BJ (cell line): ENCODE measurements at regions not wholly inside any gene's neighbourhood (a gene's known extent, or its start where the extent isn't known, plus 50 kb on each side); places are given as distances from the start of the nearest gene placed in this dataset.

Experiments
- CTCF ChIA-PET: fragments of 350-600 bp; formaldehyde crosslinking; extraction: SDS; loops from one replicate; lab custom pipeline; 2021; ENCODE audit warnings: antibody characterized with exemption, inconsistent platforms; lab: Yijun Ruan, JAX
- POLR2A ChIA-PET: fragments of 300-600 bp; sonication (Branson Sonifier 250); formaldehyde crosslinking; extraction: SDS; loops from one replicate; lab custom pipeline; 2021; ENCODE audit warnings: antibody characterized with exemption; lab: Charles Lee
- DNase-seq: peaks from one replicate; pipeline ENCODE4 v3.0.0-alpha.2; 2011; ENCODE audit warnings: low read depth
- H3K27me3 ChIP-seq: 2 replicates; pipeline ENCODE4 v1.6.0; 2011; ENCODE audit warnings: low read length; ENCODE audit not compliant: control insufficient read depth, insufficient read depth
- H3K36me3 ChIP-seq: 2 replicates; pipeline ENCODE4 v1.5.1; 2011; ENCODE audit warnings: low read length; ENCODE audit not compliant: control insufficient read depth, insufficient read depth
- H3K4me3 ChIP-seq: 2 replicates; pipeline ENCODE4 v1.5.1; 2011; ENCODE audit warnings: low read depth, mild to moderate bottlenecking, control low read depth, low read length
- CTCF ChIP-seq: IDR thresholded peaks from 2 replicates; pipeline ENCODE4 v1.5.1; 2011; ENCODE audit warnings: low read depth, mild to moderate bottlenecking, control low read depth, inconsistent platforms, low read length, moderate library complexity; ENCODE audit not compliant: insufficient read depth

- POLR2A ChIA-PET: no interaction called here
- no peaks in the 10 kb centered on the region for H3K36me3 ChIP-seq
- H3K27me3 ChIP-seq: no peaks in the 10 kb centered on the region
- no peak overlapping the region for H3K4me3 ChIP-seq
- TF ChIP-seq CTCF: no peak
- CTCF ChIA-PET: no interaction called here
- no peak for DNase-seq
Observed at GRCh38 chr17:71173991-71174390, 946.8 kb upstream of the SOX9 start.

- CTCF ChIA-PET: no interaction called here
- Histone ChIP-seq H3K36me3 (no peaks in the 10 kb centered on the region), H3K4me3 (no peak overlapping the region), H3K27me3 (no peaks in the 10 kb centered on the region)
- POLR2A ChIA-PET: interaction anchor here (0.6 kb wide), 1 partner anchor 33 kb away, joined by 17 read pairs; no protein-coding TSS in a partner anchor
- TF ChIP-seq CTCF: no peak
- no peak for DNase-seq
Observed at GRCh38 chr17:71176331-71176730, 944.5 kb upstream of the SOX9 start.

GRCh38 chr17:71176928-71177443, 943.8 kb upstream of the SOX9 start:
- no peaks in the 10 kb centered on the region for H3K27me3 ChIP-seq
- CTCF ChIA-PET: no interaction called here
- no peak overlapping the region for H3K4me3 ChIP-seq
- POLR2A ChIA-PET: no interaction called here
- no peaks in the 10 kb centered on the region for H3K36me3 ChIP-seq
- no peak for DNase-seq
- TF ChIP-seq CTCF: no peak

GRCh38 chr17:71180801-71181385, 939.9 kb upstream of the SOX9 start:
- Histone ChIP-seq H3K36me3 (no peaks in the 10 kb centered on the region), H3K27me3 (no peaks in the 10 kb centered on the region), H3K4me3 (no peak overlapping the region)
- POLR2A ChIA-PET: no interaction called here
- CTCF ChIA-PET: no interaction called here
- no peak for DNase-seq
- no peak for TF ChIP-seq CTCF

- no peak for TF ChIP-seq CTCF
Observed at GRCh38 chr17:71183066-71183660, 937.7 kb upstream of the SOX9 start.

More at GRCh38 chr17:71183066-71183660, 937.7 kb upstream of the SOX9 start:
- Histone ChIP-seq H3K27me3 (no peaks in the 10 kb centered on the region), H3K4me3 (no peak overlapping the region), H3K36me3 (no peaks in the 10 kb centered on the region)
- POLR2A ChIA-PET: interaction anchor here (0.6 kb wide), 1 partner anchor 155 kb away, joined by 5 read pairs; no protein-coding TSS in a partner anchor
- no peak for DNase-seq
- CTCF ChIA-PET: no interaction called here
